NCI-H2029 treated with DMSO at 0.1 percent for 48 hours (cell line): ENCODE measurements at regions not wholly inside any gene's neighbourhood (a gene's known extent, or its start where the extent isn't known, plus 50 kb on each side); places are given as distances from the start of the nearest gene placed in this dataset.

Experiments
- DNase-seq: peaks from one replicate; lab custom pipeline; 2025; lab: John Stamatoyannopoulos, UW

DNA sequence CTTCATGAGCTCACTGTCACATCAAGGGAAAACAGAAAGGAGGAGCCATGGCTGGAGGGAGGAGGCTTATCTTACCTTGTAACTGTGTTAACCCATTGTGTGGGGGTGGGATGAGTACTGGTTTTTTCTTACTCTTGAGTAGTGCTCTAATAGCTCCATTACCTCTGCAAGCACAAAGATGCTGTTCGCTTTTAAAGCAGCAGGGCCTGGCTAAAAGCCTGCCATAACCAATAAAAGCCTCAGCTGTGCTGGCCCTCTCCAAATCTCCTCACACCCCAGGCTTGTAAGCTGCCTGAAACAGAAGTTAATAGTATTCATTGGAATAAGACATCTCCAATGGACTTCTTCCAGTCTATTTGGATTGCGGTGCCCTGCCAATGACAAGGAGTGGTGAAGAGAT lies 544.1 kb downstream of the TUSC7 start:
- no peak for DNase-seq

DNA sequence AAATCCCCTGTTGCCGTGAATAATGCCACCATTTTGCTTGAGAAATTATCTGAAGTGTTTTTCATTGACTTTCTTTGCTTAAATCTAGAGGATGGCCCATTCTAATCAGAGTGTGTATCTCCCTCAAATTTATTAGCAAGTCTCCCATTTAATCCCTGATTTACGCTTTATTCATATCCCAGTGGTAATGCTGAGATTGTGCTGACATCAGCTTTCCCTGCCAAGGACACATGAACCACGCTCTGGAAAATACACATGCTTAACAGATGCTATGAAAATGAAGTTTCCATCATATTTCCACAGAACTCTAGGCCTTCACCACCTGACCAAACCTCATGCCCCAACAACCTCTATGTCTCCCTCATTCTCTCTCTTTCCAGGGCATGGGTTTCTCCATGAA lies 545.4 kb downstream of the TUSC7 start:
- no peak for DNase-seq

DNA sequence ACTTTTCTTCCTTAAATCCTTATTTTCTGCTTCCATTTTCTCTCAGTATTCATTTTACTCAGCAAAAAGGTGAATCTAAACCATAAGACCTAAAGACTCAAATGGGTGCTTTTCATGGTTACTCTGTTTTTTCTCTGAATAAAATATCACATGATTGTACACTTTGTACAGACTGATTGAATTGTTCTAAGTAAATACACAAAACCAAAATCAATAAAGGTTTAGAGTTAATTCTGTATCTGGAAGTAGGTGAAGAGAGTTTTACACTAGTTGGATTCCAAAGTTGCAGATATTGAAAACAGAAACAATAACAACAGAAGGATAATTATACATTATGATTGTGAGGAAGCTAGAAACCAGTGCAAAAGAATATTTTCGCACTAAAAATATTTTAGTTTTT lies 546.2 kb downstream of the TUSC7 start:
- DNase-seq, result no peak

- no peak for DNase-seq
Observed at GRCh38 chr3:117261983-117262421, 552.4 kb downstream of the TUSC7 start.

GRCh38 chr3:117263270-117263669 lies 553.7 kb downstream of the TUSC7 start:
- DNase-seq, result no peak

- DNase-seq, result no peak
Observed at GRCh38 chr3:117263745-117264144, 554.2 kb downstream of the TUSC7 start.

- DNase-seq, result no peak
Observed at GRCh38 chr3:117264204-117264994, 554.8 kb downstream of the TUSC7 start.

- no peak for DNase-seq
Observed at GRCh38 chr3:117266806-117267205, 557.2 kb downstream of the TUSC7 start.

DNA sequence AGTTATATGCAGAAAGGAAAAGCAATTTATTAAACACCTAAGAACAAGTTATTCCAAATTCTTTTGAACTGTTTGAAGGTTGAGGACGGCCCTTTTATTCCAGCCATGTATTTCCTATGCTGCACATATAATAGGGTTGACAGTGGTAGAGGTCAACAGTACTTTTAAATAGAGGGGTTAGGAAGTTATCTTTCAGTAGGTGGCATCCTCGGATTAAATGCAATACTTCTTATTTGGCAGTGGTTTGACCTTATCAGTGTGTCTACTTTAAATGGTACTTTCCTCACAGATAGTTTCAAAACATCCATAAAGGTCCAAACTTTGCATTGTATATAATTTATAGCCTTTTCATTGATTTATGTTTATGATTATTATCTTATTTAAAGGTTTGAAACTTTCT lies 558.7 kb downstream of the TUSC7 start:
- DNase-seq, result no peak

DNA sequence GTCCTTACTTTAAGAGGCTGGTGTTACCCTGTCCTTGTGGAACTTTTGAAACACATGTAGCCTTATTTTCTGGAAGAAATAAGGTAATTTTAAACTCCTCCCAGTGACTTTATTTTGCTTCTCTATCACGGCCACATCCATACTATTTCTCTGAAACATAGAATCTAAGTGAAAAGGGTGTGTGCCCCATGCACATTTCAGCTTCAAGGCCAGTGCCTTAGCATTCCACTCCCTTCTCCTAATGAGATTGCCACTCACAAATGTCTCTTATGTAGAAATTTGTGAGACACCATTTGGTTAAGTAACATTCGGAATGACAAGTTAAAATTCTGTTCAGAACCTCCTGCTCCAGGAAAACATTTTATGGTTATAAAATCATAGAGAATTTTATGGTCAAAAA lies 562.7 kb downstream of the TUSC7 start:
- DNase-seq, result no peak

DNA sequence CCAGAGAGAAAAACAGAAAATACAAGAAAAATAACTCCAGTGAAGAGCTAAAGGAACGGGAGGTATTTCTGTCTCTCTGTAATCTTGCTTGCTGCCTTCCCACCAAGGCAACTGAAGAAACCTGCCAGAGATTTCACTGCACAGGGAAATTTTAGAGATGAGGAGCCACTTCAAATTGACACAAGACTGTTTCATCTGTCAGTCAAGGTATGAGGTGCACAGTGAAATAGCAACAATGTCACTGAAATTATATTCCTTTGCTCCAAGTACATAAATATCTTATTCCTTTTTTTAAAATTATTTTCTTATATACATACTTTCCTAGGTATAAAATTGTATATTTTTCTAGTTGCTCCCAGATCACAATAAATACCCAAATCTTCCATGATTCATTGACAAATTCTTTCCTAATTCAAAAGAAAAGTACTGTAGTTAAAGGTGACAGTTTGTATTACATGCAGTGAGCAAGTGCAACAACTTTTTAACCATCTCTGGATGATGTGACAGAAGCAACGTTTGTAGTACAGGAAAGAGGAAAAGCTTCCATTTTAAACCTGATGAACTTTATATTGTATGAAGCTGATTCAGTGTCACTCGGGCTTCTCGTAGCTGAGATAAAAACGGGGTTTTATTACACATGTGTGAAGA lies 563.4 kb downstream of the TUSC7 start:
- DNase-seq, result no peak

GRCh38 chr3:117277816-117278215 lies 568.2 kb downstream of the TUSC7 start:
- DNase-seq, result no peak

- no peak for DNase-seq
Observed at GRCh38 chr3:117278424-117279190, 569.0 kb downstream of the TUSC7 start.

DNA sequence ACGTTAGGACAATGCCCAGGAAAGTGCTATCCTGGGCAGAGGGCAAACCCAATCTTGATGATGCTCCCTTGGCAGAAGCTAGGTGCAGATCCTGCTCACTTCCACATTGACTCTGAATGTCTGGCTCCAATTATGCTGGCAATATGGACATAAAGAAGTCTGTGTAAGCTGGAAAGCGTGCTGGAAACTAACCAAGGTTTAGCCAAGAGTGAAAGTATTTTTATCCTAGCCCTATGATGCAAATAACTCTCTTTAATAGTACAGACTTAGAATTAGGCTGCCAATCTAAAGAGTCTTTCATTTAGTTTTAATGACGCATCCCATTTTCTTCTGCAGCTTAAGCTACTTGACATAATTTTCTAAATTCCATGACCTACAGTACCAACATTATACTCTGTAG lies 571.8 kb downstream of the TUSC7 start:
- no peak for DNase-seq

DNA sequence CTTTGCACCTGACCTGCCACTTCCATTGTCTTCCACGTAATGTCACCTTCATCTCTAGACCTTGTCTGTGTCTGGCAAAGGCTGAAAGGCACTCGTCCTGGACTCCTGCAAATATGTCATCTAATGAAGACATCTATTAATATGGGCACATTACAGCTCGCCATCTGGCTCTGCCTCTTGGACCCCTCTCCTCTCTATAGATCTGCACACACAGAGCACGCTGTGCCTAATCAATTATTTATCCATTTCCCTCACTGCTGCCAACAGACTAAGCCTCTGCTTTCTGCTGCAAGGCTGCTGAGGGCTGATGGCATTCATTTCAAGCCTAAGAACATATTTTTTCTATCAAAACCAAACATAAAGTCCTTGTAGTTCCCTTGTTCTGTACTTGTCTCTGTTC lies 573.0 kb downstream of the TUSC7 start:
- DNase-seq, result no peak

GRCh38 chr3:117285737-117286136 lies 576.2 kb downstream of the TUSC7 start:
- DNase-seq, result no peak

DNA sequence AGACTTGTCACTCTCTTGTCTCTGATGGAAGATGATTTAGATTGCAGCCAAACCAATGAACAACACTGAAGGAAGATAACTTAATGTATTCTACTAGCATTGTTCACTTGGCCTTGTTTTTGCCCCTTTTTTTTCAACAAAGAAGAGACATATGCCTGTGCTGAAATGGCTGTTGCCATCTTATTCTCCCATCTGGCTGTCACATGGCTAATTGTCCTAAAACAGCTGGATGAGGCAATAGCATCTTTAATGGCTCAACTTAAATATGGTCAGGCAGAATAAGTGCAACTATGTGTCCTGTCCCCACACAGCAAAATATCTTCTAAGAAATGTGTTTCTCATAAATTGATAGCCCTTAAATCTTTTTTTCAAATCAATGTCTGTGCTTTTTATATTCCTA lies 576.9 kb downstream of the TUSC7 start:
- no peak for DNase-seq

GRCh38 chr3:117287602-117288001 lies 578.0 kb downstream of the TUSC7 start:
- DNase-seq, result no peak

DNA sequence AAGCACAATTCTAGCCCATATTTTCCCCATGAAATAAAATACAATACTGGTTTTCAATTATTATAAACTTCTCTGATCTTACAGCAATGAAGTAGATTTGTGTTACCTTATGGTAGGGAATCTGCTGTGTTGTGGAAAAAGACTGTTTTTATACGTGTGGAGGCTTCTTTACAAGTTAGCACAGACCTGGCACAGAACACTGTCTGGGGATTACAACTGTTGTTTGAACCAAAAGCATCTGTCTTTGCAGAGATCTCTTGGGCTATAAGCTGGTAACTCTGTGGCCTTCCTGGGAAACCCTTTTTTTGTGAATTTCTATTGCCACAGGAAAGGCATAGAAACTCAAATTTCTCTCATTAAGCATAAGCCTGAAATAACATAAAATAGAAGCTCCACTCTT lies 581.9 kb downstream of the TUSC7 start:
- DNase-seq, result no peak

- DNase-seq, result no peak
Observed at GRCh38 chr3:117297065-117297464, 587.5 kb downstream of the TUSC7 start.

DNA sequence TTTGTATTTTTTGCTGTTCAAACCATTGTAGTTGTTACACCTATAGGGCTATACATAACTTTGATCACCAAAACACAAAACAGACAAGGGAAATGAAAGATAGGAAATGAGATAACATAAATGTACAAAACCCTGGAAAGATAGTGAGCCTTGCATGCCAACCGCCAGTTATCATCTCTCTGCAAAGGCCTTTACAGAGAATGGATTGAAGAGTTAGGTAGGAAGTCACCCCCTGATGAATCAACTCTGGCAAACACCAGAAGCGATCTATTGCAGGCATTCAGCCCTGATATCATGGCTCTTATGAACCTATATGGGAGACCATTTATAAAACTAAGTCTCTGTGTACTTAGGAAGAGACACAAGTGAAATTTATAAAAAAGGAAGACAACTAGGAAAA lies 588.0 kb downstream of the TUSC7 start:
- DNase-seq, result no peak

DNA sequence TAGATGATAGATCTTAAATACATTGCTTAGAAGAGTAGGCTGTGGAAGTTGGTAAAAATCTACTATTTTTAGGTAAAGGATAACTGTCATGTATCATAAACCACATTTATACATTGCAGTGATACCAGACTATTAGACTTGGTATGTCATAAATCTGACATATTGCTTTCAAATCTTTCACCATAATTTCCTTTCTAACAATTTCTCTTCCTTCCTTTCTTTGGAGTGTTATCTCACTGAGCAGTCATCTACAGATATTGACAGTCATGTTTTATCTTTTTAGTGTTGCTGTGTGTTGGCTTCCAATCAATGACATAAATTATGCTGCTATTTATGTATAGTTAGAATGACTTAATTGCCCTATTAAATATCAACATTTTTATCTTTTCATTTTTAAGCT lies 588.7 kb downstream of the TUSC7 start:
- no peak for DNase-seq

DNA sequence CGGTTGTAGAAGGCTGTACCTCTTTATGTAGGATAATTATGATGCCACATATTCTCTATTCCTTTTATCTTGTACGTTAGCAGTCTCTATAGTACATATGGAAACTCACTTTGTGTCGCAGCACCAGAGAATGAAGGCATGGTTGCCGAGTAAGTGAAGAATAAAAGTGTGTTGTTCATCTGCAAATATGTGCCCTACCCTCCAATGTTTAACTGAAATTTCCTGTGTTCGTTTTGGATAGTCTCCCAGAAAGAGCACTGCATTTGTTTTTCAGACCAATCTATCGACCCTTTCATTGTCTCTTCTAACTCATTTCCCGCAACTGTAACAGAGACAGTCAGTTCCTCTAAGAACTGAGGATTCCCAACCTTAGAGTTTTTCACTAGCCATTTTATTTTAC lies 592.8 kb downstream of the TUSC7 start:
- no peak for DNase-seq
